ENCODE measurements at regions not wholly inside any gene's neighbourhood (a gene's known extent, or its start where the extent isn't known, plus 50 kb on each side); places are given as distances from the start of the nearest gene placed in this dataset.
A peak's percentile ranks its signal among the peaks of the same experiment; 100 is the strongest.

- no peak for DNase-seq (ENCODE audit: low read depth in 2 of 2)
Measured at GRCh38 chr11:121743285-121743684, 290.5 kb upstream of the SORL1-AS1 start.

GRCh38 chr11:121741761-121742361 lies 289.1 kb upstream of the SORL1-AS1 start:
- DNase-seq (ENCODE audit: low read depth in 2 of 2), result peak in 1 of 2 experiments; percentile 20

GRCh38 chr11:121741351-121741760 lies 288.6 kb upstream of the SORL1-AS1 start:
- DNase-seq (ENCODE audit: low read depth in 2 of 2), result peak in 1 of 2 experiments; percentile 46

GRCh38 chr11:121740902-121741301 lies 288.1 kb upstream of the SORL1-AS1 start:
- DNase-seq (ENCODE audit: low read depth in 2 of 2), result no peak

- no peak for DNase-seq (ENCODE audit: low read depth in 2 of 2)
Measured at GRCh38 chr11:121733858-121734257, 281.1 kb upstream of the SORL1-AS1 start.

GRCh38 chr11:121727942-121728341 lies 275.2 kb upstream of the SORL1-AS1 start:
- no peak for DNase-seq (ENCODE audit: low read depth in 2 of 2)

GRCh38 chr11:121723246-121723741 lies 270.5 kb upstream of the SORL1-AS1 start:
- no peak for DNase-seq (ENCODE audit: low read depth in 2 of 2)

GRCh38 chr11:121722431-121723245 lies 269.9 kb upstream of the SORL1-AS1 start:
- DNase-seq (ENCODE audit: low read depth in 2 of 2), result peak; percentile 82 to 84

GRCh38 chr11:121721961-121722360 lies 269.2 kb upstream of the SORL1-AS1 start:
- DNase-seq (ENCODE audit: low read depth in 2 of 2), result no peak

- no peak for DNase-seq (ENCODE audit: low read depth in 2 of 2)
Measured at GRCh38 chr11:121721448-121721847, 268.7 kb upstream of the SORL1-AS1 start.

GRCh38 chr11:121717296-121717695 lies 264.5 kb upstream of the SORL1-AS1 start:
- DNase-seq (ENCODE audit: low read depth in 2 of 2), result no peak

GRCh38 chr11:121716060-121716459 lies 263.3 kb upstream of the SORL1-AS1 start:
- no peak for DNase-seq (ENCODE audit: low read depth in 2 of 2)

GRCh38 chr11:121715405-121715804 lies 262.6 kb upstream of the SORL1-AS1 start:
- DNase-seq (ENCODE audit: low read depth in 2 of 2), result no peak

GRCh38 chr11:121714351-121714750 lies 261.6 kb upstream of the SORL1-AS1 start:
- DNase-seq (ENCODE audit: low read depth in 2 of 2), result no peak

- DNase-seq (ENCODE audit: low read depth in 2 of 2), result no peak
Measured at GRCh38 chr11:121711939-121712338, 259.2 kb upstream of the SORL1-AS1 start.

GRCh38 chr11:121711236-121711635 lies 258.5 kb upstream of the SORL1-AS1 start:
- DNase-seq (ENCODE audit: low read depth in 2 of 2), result no peak

GRCh38 chr11:121706884-121707420 lies 254.2 kb upstream of the SORL1-AS1 start:
- DNase-seq (ENCODE audit: low read depth in 2 of 2), result no peak

GRCh38 chr11:121703201-121703600 lies 250.4 kb upstream of the SORL1-AS1 start:
- no peak for DNase-seq (ENCODE audit: low read depth in 2 of 2)

- DNase-seq (ENCODE audit: low read depth in 2 of 2), result no peak
Measured at GRCh38 chr11:121700968-121701367, 248.2 kb upstream of the SORL1-AS1 start.

GRCh38 chr11:121699801-121700200 lies 247.0 kb upstream of the SORL1-AS1 start:
- DNase-seq (ENCODE audit: low read depth in 2 of 2), result no peak

GRCh38 chr11:121696931-121697670 lies 244.3 kb upstream of the SORL1-AS1 start:
- DNase-seq (ENCODE audit: low read depth in 2 of 2), result no peak
